ENCODE measurements at regions not wholly inside any gene's neighbourhood (a gene's known extent, or its start where the extent isn't known, plus 50 kb on each side); places are given as distances from the start of the nearest gene placed in this dataset.

- no peak for DNase-seq
Observed at GRCh38 chrX:150299579-150299978, 63.5 kb upstream of the MAMLD1 start.

DNA sequence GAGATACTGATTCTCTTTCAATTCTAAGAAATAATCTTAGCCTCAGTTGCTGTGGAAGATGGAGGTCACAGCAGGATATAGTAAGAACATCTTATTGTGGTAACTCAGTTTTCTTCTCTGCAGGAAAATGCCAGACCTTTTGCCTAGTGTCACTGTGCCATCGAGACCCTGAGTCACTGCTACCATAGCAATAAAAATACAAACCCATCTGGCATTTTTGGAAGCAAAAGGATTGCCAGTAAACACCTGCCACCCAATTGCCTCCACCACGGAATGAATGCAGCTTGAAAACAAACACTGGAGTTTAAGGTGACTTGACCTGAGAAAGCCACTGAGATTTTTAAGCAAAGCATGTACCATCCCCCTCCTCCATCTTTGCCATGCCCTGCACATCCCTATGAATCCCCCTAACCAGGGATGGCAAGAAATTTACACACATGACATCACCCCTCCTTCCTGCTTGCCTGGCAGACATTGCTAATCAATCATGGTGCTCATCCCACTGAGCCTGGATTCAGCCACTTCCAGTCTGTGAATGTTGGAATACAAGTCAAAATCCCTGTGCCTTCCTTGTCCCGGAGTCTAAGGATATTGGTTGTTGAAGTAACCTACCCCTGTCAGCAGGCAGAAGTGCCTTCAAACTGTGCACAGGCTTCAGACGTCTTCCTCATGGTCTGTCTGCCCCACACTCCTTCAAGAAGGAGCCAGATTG lies 59.6 kb upstream of the MAMLD1 start:
- DNase-seq, result no peak
- TF ChIP-seq POLR2A (IDR thresholded peaks at IDR 0.05; ENCODE audit: low read length) (no peak), GATA1 (IDR thresholded peaks at IDR 0.05; ENCODE audit: low read depth, low read length) (no peak)

More at GRCh38 chrX:150299579-150299978, 63.5 kb upstream of the MAMLD1 start:
- TF ChIP-seq GATA1 (IDR thresholded peaks at IDR 0.05; ENCODE audit: low read depth, low read length) (no peak), POLR2A (IDR thresholded peaks at IDR 0.05; ENCODE audit: low read length) (no peak)

DNA sequence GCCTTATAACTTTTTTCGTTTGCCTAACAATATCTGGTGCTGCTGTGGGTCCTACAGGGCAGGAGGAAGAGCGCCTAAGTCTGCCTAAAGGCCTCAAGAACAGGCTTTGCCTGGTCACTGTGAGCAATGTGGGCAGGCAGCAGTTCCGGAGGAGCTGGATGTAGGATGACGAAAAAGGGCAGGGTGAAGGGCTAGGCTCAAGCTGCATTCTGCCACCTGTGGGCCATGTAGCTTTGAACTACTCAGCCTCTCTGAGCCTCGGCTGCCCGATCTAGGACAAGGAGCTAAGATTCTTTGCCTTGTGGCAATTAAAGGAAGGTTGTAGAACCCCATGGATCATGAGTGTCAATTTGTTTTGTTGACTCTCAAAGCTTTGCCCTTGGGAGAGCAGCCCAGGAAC lies 57.1 kb upstream of the MAMLD1 start:
- TF ChIP-seq GATA1 (IDR thresholded peaks at IDR 0.05; ENCODE audit: low read depth, low read length), result no peak
- TF ChIP-seq POLR2A (IDR thresholded peaks at IDR 0.05; ENCODE audit: low read length), result no peak

GRCh38 chrX:150308041-150308440 lies 55.1 kb upstream of the MAMLD1 start:
- no peak for DNase-seq
- TF ChIP-seq GATA1 (IDR thresholded peaks at IDR 0.05; ENCODE audit: low read depth, low read length), result no peak
- no peak for TF ChIP-seq POLR2A (IDR thresholded peaks at IDR 0.05; ENCODE audit: low read length)

More for the DNA sequence above, 57.1 kb upstream of the MAMLD1 start:
- DNase-seq, result no peak

DNA sequence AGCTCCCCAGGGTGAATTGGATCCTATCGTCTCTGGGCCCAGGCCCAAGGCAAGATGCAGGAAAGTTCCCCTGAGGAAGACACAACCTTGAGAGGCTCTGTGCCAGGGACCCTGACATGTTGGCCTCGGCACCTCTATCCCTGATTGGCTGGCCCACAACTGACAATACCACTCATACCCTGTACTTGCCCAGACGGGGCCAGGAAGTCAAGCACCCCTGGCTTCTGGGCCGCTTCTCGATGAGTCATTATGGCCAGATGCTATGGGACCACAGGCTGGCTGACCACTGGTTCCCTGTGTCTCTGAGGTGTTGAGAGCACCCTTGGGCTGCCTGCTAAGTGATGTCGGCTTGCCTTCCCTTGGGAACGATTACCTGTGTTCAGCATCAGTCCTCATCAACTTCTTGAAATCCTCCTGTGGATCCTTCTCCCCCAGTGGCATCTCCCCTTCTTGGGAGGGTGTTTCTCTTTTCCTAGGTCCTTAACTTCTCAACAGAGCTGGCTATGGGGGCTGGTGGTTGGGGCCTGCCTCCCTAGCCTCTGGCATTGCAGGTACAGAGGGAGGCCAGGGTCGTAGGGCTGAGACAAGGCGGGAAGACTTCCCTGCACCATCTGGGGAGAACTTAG lies 54.5 kb upstream of the MAMLD1 start:
- no peak for TF ChIP-seq GATA1 (IDR thresholded peaks at IDR 0.05; ENCODE audit: low read depth, low read length)
- TF ChIP-seq POLR2A (IDR thresholded peaks at IDR 0.05; ENCODE audit: low read length), result no peak
- DNase-seq, result no peak

GRCh38 chrX:150310417-150310816 lies 52.7 kb upstream of the MAMLD1 start:
- DNase-seq, result no peak
- TF ChIP-seq POLR2A (IDR thresholded peaks at IDR 0.05; ENCODE audit: low read length) (no peak), GATA1 (IDR thresholded peaks at IDR 0.05; ENCODE audit: low read depth, low read length) (no peak)

GRCh38 chrX:150310881-150311280 lies 52.2 kb upstream of the MAMLD1 start:
- TF ChIP-seq POLR2A (IDR thresholded peaks at IDR 0.05; ENCODE audit: low read length) (no peak), GATA1 (IDR thresholded peaks at IDR 0.05; ENCODE audit: low read depth, low read length) (no peak)
- DNase-seq, result no peak

DNA sequence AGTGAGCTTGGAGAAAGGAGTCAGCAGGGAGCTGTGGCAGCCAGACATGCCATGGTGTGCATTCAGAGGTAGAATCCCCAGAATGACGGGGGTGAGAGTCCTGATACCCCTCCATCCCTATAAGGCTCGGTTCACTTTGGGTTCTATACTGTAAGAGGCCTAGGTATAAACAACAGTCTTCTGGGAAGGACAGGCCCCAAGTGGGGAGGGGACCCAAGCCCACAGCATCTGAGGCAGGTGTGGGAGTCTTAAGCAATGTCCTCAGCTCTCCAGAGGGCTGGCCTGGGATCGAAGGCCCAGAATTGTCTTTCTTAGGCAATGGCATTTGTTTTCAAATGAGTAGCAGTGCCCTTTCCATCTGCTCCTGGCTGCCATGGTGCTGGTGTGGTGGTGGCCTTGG lies 50.2 kb upstream of the MAMLD1 start:
- DNase-seq, result no peak
- TF ChIP-seq GATA1 (IDR thresholded peaks at IDR 0.05; ENCODE audit: low read depth, low read length), result no peak
- no peak for TF ChIP-seq POLR2A (IDR thresholded peaks at IDR 0.05; ENCODE audit: low read length)

Data from erythroblast (primary cell).